Large intestine (tissue), 3 donors: ENCODE measurements at regions not wholly inside any gene's neighbourhood (a gene's known extent, or its start where the extent isn't known, plus 50 kb on each side); places are given as distances from the start of the nearest gene placed in this dataset.

ENCODE experiments used
- DNase-seq, 2 donors: peaks; one replicate each; pipeline versions ENCODE4 v3.0.0 to v3.0.0-alpha.2; 2013
- H3K27ac ChIP-seq: one replicate; pipeline ENCODE4 v1.5.1; 2013; ENCODE audit warnings: low read length
- H3K27me3 ChIP-seq: 2 replicates; pipeline ENCODE4 v1.6.1; 2013; ENCODE audit warnings: low read length; ENCODE audit not compliant: control insufficient read depth, insufficient read depth
- H3K36me3 ChIP-seq: 2 replicates; pipeline ENCODE4 v1.6.1; 2013; ENCODE audit warnings: low read length; ENCODE audit not compliant: control insufficient read depth, insufficient read depth
- H3K4me1 ChIP-seq: one replicate; pipeline ENCODE4 v1.6.1; 2013; ENCODE audit warnings: low read length; ENCODE audit not compliant: control insufficient read depth, insufficient read depth
- H3K4me3 ChIP-seq: one replicate; pipeline ENCODE4 v1.5.1; 2013; ENCODE audit warnings: low read length
- H3K9me3 ChIP-seq: one replicate; pipeline ENCODE4 v1.6.1; 2013; ENCODE audit warnings: mild to moderate bottlenecking, low read depth, low read length, moderate library complexity; ENCODE audit not compliant: control insufficient read depth
- WGBS: methylation state at CpG from one replicate; pipeline ENCODE4 v1.1.5; 2013; ENCODE audit warnings: low lambda C conversion rate; ENCODE audit not compliant: insufficient coverage; 5-methylcytosine and 5-hydroxymethylcytosine counted together

DNA sequence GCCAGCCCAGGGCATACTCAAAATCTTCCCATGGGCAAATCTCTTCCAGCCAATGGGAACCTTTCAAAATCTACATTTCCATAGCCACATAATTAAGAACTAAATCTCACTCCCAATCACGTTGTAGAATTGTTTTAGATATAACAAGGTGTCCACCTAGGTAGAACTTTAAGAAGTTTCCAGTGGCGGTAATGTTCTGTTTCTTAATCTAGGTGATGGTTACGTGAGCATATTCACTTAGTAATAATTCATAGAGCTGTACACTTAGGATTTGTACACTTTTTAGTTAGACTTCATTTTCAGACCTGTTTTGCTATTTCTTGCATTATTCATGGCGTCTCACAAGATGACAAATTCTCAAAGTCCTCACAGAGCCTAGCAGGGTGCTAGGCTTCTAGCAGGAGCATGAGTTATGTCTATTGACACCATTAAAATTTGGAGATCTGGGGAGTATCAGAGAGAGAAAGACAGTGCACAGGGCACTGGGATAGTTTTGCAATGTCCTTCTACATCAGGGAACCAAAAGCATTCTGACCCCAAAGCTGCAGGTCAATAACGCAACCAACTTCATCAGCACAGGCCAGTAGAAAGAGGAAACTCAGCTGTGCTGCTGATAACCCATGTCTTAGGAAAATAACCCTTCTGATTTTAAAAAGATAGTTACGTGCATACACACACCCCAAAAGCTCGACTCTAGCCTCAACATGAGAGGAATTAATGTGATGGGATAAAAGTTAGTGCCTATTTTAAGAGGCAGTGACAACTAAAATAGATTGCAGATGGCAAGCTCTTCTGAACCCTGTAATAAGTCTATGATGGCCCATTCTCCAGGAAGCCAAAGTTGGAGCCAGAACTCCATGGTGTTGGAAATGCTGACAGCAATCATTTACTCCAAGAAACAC lies 518.1 kb upstream of the JARID2 start:
- no peak for DNase-seq
- H3K4me3 ChIP-seq = no peak overlapping the region
- H3K27me3 ChIP-seq = no peaks in the 10 kb centered on the region
- 100% methylated on average over 2 of the region's 7 CpGs for WGBS
- H3K9me3 ChIP-seq = peaks cover 4% of the 10 kb centered on the region
- H3K4me1 ChIP-seq = peaks cover 4% of the 10 kb centered on the region
- no peaks in the 10 kb centered on the region for H3K36me3 ChIP-seq
- no peak overlapping the region for H3K27ac ChIP-seq

DNA sequence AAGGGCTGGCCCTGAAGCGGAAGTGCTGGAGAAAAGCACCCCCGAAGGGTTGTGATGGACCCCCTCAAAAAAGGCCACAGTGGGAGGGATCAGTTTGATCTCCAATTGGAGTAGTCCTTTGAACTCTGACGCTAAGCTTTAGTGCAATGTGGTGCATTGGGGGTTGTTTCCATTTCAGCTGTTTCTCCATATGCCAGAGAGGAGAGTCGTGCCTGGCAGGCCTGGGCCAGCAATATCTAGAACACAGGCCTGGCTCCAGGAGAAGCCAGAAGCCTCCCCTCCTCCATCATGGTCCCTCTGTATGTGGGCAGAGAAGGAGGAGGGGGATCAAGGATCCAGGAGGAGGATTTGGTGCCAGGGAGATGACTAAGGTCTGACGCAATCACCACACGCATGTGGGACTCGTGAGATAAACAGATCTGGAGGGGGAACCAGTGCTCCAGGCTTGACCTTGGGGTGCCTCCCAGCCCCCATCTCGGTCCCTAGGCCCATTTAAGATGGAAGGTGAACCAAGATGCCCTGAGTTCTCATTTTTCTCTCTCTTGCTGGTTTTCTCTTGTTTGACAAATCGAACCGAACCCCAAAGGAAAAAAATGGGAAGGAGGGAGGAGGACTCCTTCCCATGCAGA lies 517.4 kb upstream of the JARID2 start:
- H3K4me1 ChIP-seq = peaks cover 6% of the 10 kb centered on the region
- no peaks in the 10 kb centered on the region for H3K27me3 ChIP-seq
- H3K27ac ChIP-seq = no peak overlapping the region
- no peak for DNase-seq
- peaks cover 3% of the 10 kb centered on the region for H3K9me3 ChIP-seq
- no CpG with 5 or more reads among the region's 10 CpGs for WGBS
- no peaks in the 10 kb centered on the region for H3K36me3 ChIP-seq
- no peak overlapping the region for H3K4me3 ChIP-seq

DNA sequence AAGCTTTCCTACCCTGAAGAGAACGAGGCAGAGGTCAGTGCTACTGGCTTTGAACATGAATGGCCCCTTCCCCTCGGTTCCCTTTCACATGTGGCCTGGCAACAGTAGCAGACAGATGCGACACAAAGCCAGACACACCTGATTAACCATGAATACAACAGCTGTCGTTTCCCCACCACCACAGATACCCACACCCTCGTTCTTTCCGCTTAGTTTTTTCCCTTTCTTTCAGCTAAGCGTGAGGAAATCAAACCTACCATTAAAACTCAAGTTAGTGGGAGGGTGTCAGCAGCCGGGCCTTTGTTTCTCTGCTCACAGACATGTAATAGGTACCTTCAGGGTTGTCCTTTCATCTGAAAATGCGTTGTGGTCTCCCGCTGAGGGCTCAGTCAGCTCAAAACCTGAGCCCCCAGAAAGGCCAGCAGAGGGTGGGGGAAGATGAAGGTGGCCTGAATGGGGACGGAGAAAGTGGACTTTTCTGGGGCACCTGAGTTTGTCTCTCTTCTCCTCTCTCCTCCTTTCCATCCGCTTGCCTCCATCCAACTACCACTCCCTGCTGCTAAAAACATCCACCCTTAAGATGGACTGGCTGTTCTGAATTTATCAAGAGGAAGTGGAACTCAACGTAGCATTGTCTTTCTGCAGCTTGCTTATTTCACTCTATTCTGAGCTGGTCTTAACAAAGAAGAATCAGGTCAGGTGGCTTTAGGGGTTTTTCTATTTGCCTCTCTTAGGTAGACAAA lies 516.6 kb upstream of the JARID2 start:
- Histone ChIP-seq H3K27ac (no peak overlapping the region), H3K9me3 (no peaks in the 10 kb centered on the region), H3K4me3 (no peak overlapping the region), H3K36me3 (no peaks in the 10 kb centered on the region), H3K27me3 (no peaks in the 10 kb centered on the region), H3K4me1 (peaks cover 6% of the 10 kb centered on the region)
- no peak for DNase-seq
- WGBS = 87% methylated on average over 3 of the region's 13 CpGs

DNA sequence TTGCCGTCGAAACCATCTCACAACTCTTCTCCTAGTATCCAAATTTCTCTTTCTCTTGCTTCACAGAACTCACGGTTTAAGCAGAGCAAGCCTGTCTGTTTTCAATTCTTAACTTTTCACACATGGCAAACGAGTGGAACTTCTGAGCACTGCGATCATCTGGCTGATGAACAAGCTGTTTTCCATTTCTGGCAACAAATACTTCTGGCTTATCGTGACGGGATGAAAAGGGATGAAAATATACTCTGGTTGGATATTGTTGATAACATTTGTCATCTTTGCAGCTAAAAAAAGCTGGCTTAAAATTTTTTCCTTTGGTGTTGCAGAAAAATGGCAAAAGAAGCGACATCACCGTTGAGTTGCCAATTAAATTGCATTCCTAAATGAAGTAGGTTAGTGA lies 515.2 kb upstream of the JARID2 start:
- H3K9me3 ChIP-seq = no peaks in the 10 kb centered on the region
- no peak overlapping the region for H3K27ac ChIP-seq
- DNase-seq = no peak

DNA sequence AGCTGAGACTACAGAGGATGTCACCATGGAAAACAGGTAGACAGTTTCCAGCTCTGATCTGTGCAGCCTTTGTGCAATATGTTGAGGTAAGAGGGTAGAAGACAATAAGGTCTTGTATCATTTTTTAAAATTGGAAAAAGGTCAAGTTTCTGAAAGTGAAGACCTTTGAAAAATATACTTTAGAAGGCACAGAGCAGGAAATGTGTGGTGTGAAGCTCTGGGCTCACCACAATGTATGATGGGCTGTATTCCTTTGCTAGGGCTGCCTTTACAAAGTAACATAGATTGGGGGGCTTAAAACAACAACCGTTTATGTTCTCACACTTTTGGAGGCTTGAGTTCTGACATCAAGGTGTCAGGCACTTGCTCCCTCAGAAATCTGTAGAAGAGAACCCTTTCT lies 514.3 kb upstream of the JARID2 start:
- Histone ChIP-seq H3K36me3 (no peaks in the 10 kb centered on the region), H3K27me3 (no peaks in the 10 kb centered on the region), H3K9me3 (no peaks in the 10 kb centered on the region), H3K27ac (no peak overlapping the region), H3K4me3 (no peak overlapping the region), H3K4me1 (peaks cover 6% of the 10 kb centered on the region)
- WGBS = no CpG with 5 or more reads among the region's 1 CpG
- no peak for DNase-seq

More for the DNA sequence above, 515.2 kb upstream of the JARID2 start:
- Histone ChIP-seq H3K27me3 (no peaks in the 10 kb centered on the region), H3K36me3 (no peaks in the 10 kb centered on the region), H3K4me1 (peaks cover 6% of the 10 kb centered on the region), H3K4me3 (no peak overlapping the region)
- 100% methylated on average over 2 of the region's 9 CpGs for WGBS

DNA sequence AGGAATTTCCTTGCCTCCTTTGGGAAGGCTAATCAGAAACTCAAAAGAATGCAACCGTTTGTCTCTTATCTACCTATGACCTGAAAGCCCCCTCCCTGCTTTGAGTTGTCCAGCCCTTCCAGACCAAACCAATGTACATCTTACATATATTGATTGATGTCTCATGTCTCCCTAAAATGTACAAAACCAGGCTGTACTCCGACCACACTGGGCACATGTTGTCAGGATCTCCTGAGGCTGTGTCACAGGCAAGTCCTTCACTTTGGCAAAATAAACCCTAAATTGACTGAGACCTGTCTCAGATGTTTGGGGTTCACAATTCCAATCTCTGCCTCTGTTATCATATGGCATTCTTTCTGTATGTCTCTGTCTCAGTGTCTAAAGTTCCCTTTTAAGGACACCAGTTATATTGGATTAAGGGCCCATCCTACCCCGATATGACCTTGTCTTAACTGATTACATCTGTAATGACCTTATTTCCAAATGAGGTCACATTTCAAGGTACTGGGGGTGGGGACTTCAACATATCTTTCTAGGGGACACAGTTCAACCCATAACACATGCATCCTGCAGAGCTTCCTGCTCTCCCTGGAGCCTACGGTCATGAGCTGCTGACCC lies 513.5 kb upstream of the JARID2 start:
- H3K4me3 ChIP-seq = no peak overlapping the region
- H3K4me1 ChIP-seq = peaks cover 6% of the 10 kb centered on the region
- DNase-seq = peak; percentile 47 to 54
- no peaks in the 10 kb centered on the region for H3K9me3 ChIP-seq
- H3K36me3 ChIP-seq = no peaks in the 10 kb centered on the region
- H3K27me3 ChIP-seq = no peaks in the 10 kb centered on the region
- H3K27ac ChIP-seq = no peak overlapping the region
- WGBS = 40% methylated on average over 1 of the region's 4 CpGs

DNA sequence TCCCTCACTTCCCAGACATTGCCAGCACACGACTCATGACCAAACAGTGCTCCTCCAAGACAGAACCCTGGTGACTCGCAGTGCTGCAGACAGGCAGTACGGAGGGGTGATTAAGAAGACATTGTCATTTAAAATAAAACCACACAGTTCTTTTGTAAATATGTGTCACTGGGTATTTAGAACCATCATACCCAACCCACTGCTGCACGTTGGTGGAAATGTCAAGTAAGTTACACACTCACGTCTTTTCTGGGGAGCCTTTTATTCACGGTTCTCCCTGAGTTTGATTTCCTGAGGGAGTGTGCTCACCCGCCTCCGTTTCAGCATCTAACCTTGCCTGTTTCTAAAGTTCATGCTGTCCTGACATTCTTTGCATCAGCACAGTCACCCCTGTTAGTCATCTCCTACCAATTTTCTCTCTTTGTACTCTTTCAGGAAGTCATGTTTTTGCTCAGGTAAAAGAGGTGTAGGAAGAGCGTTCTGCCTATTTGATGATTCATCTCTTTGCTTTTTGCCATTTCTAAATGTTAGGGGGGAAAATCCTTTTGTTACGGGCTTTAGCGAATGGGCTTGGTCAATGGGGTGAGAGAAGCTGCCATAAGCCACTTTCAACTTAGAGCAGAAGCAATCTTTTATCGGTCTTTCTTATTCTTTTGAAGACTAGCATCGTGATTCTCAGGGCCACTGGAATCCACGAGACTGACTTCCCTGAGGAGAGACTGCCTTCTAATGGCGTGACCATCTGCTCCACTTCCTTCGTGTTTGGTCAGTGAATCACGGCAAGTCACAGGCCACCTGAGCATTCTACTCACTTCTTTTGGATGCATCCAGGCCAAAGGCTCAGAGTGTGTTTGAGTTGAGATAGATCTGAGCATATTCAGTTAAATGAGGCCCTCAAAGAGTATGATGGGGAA lies 512.8 kb upstream of the JARID2 start:
- Histone ChIP-seq H3K27ac (no peak overlapping the region), H3K9me3 (no peaks in the 10 kb centered on the region)

DNA sequence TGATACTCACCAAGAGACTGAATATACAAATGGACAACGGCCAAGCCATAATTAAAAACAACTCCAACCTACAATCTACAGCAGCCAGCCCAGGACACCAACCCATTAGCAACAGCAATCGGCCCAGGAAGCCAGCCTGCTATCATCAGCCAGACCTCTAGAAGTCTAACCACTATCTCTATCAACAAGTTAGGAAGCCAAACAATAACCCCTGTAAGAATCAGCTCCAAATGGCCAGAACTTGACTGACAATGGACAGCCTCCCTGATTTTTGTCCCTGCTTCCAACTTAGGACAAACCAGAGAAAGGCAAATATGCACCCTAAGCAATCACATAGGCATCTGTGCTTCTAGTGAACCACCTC lies 511.8 kb upstream of the JARID2 start:
- WGBS = no CpG with 5 or more reads among the region's 2 CpGs
- Histone ChIP-seq H3K4me3 (no peak overlapping the region), H3K36me3 (no peaks in the 10 kb centered on the region), H3K4me1 (peaks cover 6% of the 10 kb centered on the region), H3K27ac (no peak overlapping the region), H3K27me3 (no peaks in the 10 kb centered on the region), H3K9me3 (no peaks in the 10 kb centered on the region)
- no peak for DNase-seq

More for the DNA sequence above, 512.8 kb upstream of the JARID2 start:
- Histone ChIP-seq H3K36me3 (no peaks in the 10 kb centered on the region), H3K4me3 (no peak overlapping the region), H3K4me1 (peaks cover 6% of the 10 kb centered on the region), H3K27me3 (no peaks in the 10 kb centered on the region)
- WGBS = 92% methylated on average over 4 of the region's 17 CpGs
- DNase-seq = no peak

DNA sequence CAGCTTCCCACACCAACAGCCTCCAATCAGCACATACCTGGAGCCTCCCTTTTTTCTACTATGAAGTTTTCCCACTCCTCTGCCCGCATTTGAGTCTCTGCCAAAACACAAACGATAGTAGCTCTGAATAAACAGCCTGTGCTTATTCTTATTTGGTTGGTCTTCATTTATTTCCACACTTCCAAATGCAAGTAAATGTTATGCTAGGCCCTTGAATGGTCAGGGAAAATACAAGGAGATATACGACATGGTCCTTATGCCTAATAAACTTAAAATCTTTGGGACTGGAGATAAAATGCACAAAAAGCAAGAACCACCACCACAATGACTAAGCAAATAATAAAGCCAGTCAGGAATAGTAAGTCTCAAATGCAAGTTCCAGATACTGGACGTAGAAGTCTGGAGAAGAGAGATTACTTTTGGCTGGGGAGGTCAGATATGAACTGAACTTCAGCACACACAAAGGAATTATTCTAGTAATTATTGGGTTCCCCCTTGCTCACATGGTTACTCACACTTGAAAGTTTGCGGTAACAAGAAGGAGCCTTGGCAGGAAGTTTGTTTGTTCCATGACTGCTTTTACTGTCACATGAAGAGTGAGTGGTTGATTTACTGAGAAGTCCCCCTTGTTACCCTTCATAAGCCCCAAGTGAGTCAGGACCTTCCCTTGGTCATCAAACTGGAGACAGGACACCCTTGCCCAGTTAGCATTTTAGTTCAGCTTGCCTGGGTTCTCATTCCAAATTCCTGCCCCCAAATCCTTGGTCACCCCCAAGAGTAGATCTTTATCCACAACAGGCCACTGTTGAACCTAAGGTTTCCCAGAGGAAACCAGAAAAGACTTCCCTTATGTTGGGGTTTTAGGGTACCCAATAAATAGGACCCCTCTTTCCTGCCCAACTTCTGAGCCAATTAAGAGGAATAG lies 511.2 kb upstream of the JARID2 start:
- peaks cover 6% of the 10 kb centered on the region for H3K4me1 ChIP-seq
- DNase-seq = no peak
- H3K36me3 ChIP-seq = no peaks in the 10 kb centered on the region
- WGBS = 60% methylated on average over 1 of the region's 5 CpGs
- H3K27me3 ChIP-seq = no peaks in the 10 kb centered on the region
- no peak overlapping the region for H3K4me3 ChIP-seq
- H3K9me3 ChIP-seq = no peaks in the 10 kb centered on the region
- H3K27ac ChIP-seq = no peak overlapping the region
